GM21723 (cell line): ENCODE measurements at regions not wholly inside any gene's neighbourhood (a gene's known extent, or its start where the extent isn't known, plus 50 kb on each side); places are given as distances from the start of the nearest gene placed in this dataset.
A peak's percentile ranks its signal among the peaks of the same experiment; 100 is the strongest.
"Not testable (repeated sequence)": the region's sequence is repeated elsewhere in the genome, so short reads cannot be mapped to it uniquely, and the experiment has no call there.

Experiments used
- ATAC-seq: cut with Tn5 transposase; IDR thresholded peaks from one replicate; pipeline ENCODE4 v1.9.1; 2021; ENCODE audit warnings: mild to moderate bottlenecking, moderate library complexity; ENCODE audit not compliant: unreplicated experiment

- no peak for ATAC-seq
Observed at GRCh38 chr2:195118276-195118675, 538.8 kb upstream of the SLC39A10 start.

DNA sequence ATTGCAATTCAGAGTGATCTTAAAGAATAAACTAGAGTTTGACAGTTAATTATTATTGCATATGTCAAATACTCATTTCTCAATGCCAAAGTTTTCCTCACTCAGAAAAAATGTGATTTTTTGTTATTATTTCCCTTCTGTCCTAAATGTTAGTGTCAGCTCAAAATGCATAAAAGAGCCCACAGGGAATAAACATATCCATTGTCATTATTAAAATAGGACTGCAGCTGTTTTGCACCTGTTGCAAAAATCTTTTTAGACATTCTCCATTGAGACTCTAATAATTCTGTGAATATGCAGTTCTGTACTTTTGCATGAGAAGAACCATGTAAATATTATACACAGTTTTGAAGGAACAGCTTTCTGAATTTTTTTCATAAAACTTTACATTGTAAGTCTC, 540.0 kb upstream of the SLC39A10 start:
- ATAC-seq = no peak

DNA sequence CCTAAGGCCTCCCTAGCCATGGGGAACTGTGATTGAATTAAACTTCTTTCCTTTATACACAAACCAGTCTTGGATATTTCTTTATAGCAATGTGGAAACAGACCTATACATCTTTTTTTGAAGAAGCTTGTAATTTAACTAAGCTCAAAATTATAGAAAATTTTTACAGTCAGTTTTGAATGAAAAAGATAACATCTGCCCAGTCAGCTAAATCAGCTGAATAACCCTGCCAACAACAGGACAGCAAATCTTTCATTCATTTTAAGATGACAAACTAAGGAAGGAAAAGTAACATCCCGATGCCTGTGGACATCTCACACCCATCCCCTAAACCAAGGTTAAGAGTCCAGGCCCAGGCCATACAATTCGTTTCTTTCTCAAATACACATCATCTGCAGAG, 541.3 kb upstream of the SLC39A10 start:
- ATAC-seq = no peak

DNA sequence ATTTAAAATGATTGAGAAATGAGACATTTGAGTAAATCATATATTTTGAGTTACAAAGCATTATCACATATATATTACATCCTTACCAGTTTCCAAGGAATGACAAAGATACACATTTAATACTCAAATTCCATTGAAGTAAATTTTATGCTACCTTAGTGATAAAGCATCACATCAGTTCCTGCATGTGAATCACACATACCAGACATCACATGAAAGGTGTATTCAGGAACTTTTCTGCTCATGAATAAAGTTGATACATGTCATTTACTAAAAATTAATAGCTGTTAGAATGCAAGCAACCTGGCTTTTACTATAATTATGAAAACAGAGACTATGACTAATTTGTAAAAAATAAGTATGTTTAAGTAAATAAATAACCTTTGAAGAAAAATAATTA, 548.8 kb upstream of the SLC39A10 start:
- no peak for ATAC-seq

DNA sequence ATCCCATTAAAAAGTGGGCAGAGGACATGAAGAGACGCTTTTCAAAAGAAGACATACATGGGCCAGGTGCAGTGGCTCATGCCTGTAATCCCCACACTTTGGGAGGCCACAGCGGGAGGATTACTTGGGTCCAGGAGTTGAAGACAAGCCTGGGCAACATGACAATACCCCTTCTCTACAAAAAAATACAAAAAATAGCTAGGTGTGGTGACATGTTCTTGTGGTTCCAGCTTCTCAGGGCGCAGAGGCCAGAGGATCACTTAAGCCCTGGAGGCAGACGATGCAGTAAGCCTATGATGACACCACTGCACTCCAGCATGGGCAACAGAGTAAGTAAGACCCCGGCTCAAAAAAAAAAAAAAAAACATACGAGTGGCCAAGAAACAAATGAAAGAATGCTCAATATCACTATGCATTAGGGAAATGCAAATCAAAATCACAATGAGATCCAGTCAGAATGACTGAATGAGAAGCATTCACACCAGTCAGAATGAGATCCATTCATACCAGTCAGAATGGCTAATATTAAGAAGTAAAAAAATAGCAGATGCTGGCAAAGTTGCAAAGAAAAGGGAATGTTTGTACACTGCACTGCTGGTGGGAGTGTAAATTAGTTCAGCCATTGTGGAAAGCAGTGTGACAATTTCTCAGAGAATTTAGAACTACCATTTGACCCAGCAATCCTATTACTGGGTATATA, 550.2 kb upstream of the SLC39A10 start:
- ATAC-seq = no peak

- no peak for ATAC-seq
Observed at GRCh38 chr2:195105581-195105980, 551.4 kb upstream of the SLC39A10 start.

- ATAC-seq = no peak
Observed at GRCh38 chr2:195094330-195094729, 562.7 kb upstream of the SLC39A10 start.

DNA sequence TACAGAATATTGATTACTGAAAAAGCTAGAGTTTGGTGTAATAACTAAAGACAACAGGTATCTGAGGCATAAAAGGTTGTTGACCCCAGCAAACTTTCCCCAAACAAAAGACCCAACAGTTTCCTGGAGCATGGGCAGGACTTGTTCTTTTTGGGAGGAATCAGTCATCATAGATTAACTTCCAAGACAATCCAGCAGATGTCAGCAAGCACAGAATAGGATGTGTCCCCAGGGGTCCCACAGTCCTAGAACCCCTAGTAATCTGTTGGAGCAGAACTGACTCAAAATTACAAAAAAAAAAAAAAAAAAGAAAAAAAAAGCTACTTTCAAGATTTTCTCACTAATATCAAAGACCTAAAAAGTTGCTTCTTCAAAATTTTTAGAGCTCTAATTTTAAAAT, 564.7 kb upstream of the SLC39A10 start:
- ATAC-seq = no peak

DNA sequence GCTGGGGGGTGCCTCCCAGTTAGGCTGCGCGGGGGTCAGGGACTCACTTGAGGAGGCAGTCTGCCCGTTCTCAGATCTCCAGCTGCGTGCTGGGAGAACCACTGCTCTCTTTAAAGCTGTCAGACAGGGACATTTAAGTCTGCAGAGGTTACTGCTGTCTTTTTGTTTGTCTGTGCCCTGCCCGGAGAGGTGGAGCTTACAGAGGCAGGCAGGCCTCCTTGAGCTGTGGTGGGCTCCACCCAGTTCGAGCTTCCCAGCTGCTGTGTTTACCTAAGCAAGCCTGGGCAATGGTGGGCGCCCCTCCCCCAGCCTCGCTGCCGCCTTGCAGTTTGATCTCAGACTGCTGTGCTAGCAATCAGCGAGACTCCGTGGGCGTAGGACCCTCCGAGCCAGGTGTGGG, 584.2 kb upstream of the SLC39A10 start:
- not testable (repeated sequence) for ATAC-seq

DNA sequence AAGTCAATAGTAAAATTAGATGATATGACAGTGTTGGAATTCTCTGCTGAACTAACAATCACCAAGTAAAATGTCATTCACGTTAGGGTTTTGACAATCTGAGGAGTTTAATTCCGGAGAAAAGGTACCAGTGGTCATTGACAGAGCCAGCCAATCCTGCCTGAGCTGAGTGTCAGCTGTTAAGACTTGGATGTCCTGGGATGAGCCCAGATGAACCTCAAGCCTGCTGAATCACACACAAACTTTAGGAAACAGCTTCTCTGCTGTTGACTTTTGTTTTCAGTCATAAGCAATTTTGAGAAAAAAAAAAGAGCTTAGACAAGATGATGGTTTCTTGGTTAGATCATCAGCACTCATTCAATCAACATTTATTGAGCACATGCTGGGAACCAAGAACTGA, 600.0 kb upstream of the SLC39A10 start:
- no peak for ATAC-seq

GRCh38 chr2:195055996-195056395, 601.0 kb upstream of the SLC39A10 start:
- no peak for ATAC-seq

- no peak for ATAC-seq
Observed at GRCh38 chr2:195051401-195051800, 605.6 kb upstream of the SLC39A10 start.

DNA sequence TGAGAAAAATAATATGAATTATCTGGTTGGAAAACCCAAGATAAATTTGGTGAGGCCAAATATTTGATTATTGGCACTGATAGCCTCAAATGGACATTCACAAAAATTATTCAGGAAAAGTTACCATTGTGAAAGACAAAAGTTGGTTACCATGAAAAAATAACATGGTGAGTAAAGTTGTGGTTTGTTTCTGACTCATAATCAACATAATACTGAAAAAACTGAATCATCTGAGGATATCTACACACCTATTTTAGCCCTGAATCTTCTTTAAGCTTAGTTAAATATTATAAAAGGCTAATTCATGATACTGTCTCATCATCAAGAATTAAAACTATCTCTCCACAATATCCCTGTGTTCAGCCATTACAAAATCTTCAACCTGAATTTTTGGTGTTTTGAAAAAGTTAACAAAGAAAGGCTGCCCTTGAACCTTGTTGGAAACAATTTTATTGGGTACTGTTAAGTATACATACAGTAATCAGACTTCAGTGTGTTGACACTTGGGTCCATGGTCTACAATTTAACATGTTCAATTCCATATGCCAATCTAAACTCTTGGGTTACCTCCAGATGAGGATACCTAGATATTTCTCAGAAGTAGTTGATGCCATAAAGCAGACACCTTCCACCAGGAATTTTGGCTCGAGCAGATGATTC, 607.5 kb upstream of the SLC39A10 start:
- peak; percentile 82 for ATAC-seq

- no peak for ATAC-seq
Observed at GRCh38 chr2:195047955-195048354, 609.1 kb upstream of the SLC39A10 start.

- no peak for ATAC-seq
Observed at GRCh38 chr2:195044801-195045200, 612.2 kb upstream of the SLC39A10 start.

DNA sequence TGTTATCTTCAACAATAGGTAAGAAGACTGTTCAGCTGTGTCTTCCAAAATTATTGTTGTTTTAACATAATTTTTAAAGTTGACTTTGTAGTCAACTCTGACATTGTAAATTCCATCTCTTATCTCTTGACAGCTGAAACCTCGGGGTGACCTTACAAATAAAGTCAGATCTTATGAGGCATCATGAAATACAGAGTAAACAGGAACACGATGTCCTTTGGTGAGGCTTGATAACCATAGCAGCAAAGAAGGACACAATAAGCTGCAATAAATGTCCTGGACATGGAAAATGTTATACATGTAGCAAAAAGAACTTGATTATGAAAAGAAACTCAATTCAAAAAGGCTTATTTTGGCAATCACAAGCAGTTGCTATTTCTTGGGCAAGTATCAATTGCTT, 618.9 kb upstream of the SLC39A10 start:
- no peak for ATAC-seq

DNA sequence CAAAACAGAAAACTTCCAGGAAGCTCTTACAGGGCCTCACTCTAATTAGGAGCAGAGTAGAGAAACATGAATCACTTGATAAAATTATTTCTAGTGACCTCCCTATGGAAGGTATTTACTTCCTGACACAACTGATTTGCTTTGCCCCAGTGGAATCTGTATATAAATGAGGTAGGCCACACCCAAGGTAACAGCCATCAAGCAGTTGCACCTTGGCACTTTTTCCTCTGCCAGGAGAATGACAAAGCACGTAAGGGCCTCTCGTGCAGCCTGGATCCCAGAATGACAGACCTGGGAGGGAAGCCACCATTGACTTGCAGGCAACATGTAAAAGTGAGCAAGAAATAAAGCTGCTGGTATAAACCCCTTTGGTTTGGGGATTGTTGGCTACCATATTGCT, 620.0 kb upstream of the SLC39A10 start:
- ATAC-seq = no peak

- no peak for ATAC-seq
Observed at GRCh38 chr2:195031411-195031810, 625.6 kb upstream of the SLC39A10 start.

DNA sequence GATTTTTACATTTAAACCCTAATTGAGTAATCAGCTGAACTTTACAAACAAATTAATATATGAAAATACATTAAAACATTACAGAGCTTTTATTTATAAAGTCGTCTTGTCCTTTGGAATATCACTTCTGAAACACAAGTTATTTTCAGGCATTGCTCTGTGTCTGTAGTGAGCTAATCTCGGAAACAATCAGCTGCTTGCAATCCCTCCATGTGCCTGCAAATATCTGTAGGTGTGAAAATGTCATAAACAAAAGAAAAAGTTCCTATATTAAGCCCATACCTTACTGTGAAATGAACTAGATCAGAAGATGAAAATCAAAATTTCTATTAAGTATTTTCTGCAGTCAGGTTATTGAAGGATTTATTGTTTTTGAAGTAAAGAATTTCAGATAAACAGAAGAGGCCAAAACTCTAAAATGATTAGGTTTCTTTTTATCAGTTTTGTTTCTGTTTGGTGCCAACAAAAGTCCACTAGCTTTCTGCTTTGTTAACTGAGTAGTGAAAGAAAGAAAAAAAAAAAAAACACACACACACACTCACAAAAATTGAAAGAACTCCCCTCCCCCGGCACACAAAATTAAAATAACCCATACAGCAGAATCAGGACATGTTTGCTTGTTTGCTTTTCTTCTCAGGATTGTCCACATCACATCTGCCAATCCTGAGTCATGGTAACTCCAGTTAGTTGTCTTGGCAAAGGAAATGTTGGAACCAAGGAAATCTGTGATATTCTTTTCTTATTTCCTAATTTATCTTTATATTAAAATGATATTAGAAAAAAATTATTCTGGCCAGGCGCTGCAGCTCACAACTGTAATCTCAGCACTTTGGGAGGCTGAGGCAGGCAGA, 627.0 kb upstream of the SLC39A10 start:
- ATAC-seq = no peak

- ATAC-seq = no peak
Observed at GRCh38 chr2:195027947-195028346, 629.1 kb upstream of the SLC39A10 start.

DNA sequence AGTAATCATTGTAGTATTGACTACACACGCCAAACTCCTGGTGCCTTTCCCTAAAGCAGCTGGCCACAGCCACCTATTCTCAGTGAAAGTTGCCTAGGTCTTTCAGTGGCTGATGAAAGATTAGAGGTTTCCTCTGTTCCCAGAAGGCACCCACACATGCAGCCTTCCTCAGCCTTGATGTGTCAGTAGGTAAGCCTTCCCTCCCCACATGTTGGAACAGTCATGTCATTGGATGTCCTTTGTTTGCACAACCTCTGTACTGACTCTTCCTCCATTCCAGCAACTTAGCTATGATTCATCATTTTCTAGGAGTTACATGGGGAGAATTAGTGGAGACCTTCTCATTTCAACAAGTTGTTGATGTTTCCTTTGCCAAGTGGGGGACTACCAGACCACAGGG, 630.8 kb upstream of the SLC39A10 start:
- ATAC-seq = no peak

GRCh38 chr2:195022508-195022830, 634.6 kb upstream of the SLC39A10 start:
- ATAC-seq = no peak
